H1 (cell line): ENCODE measurements at regions not wholly inside any gene's neighbourhood (a gene's known extent, or its start where the extent isn't known, plus 50 kb on each side); places are given as distances from the start of the nearest gene placed in this dataset.

ENCODE experiments used
- CHD7 ChIP-seq: fragments of 300-600 bp; sonication (generic); IDR thresholded peaks from 2 replicates; pipeline ENCODE4 v1.7.1; 2012; ENCODE audit warnings: low read length, moderate library complexity, mild to moderate bottlenecking, inconsistent platforms; ENCODE audit not compliant: insufficient replicate concordance
- E2F6 ChIP-seq: IDR thresholded peaks from 2 replicates; pipeline ENCODE4 v1.6.1; 2012; ENCODE audit warnings: inconsistent platforms
- JUND ChIP-seq: IDR thresholded peaks from 2 replicates; pipeline ENCODE4 v1.6.1; 2011; ENCODE audit warnings: mild to moderate bottlenecking, improper control_type of control experiment, low read length
- KDM1A ChIP-seq: fragments of 200-600, 300-600 bp; sonication (generic); IDR thresholded peaks from 2 replicates; pipeline ENCODE4 v1.7.1; 2016; ENCODE audit warnings: mild to moderate bottlenecking, low read length, borderline replicate concordance
- SIN3A ChIP-seq, 2 experiments: IDR thresholded peaks in 1 of 2; conservative IDR thresholded peaks in 1 of 2; 2 replicates each; pipeline ENCODE4 v1.6.1; 2011 to 2012; ENCODE audit warnings: low read length in 2 of 2, improper control_type of control experiment in 1 of 2, low read depth in 1 of 2, mild to moderate bottlenecking in 1 of 2
- TAF1 ChIP-seq: IDR thresholded peaks from 2 replicates; pipeline ENCODE4 v1.6.1; 2011; ENCODE audit warnings: mild to moderate bottlenecking, low read depth, low read length
- USF2 ChIP-seq: IDR thresholded peaks from 2 replicates; pipeline ENCODE4 v1.6.1; 2011; ENCODE audit warnings: low read length, improper control_type of control experiment

GRCh38 chr10:78643513-78643912, 425.3 kb upstream of the ZMIZ1 start (continued):
- TF ChIP-seq CHD7 (no peak), USF2 (no peak), SIN3A (conservative IDR thresholded peaks at IDR 0.05 in 1 of 2, IDR thresholded peaks at IDR 0.05 in 1 of 2; ENCODE audit: low read depth in 1 of 2, low read length in 2 of 2) (no peak), JUND (no peak), TAF1 (no peak), KDM1A (no peak), E2F6 (no peak)
